ENCODE measurements at regions not wholly inside any gene's neighbourhood (a gene's known extent, or its start where the extent isn't known, plus 50 kb on each side); places are given as distances from the start of the nearest gene placed in this dataset.

DNA sequence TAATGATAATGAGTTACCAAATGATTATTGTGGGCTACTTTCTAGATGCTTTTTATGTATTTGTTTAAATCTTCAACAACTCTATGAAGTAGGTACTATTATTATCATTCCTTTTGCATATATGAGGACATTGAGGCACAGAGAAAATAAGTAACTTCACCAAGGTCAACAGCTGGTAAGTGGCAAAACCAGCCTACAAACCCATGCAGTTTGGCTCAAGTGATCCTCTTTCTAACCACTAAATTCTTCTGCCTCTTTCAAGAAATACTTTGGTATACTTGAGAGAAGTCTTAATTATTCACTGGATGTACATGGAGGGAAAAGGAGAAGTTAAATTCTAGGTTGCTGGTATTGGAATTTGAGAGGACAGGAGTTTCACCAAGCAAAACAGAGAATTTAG lies 495.2 kb upstream of the CADM1 start:
- Histone ChIP-seq H3K9ac (ENCODE audit: insufficient read depth, low read length, poor library complexity, severe bottlenecking) (no peak overlapping the region), H3K27ac (ENCODE audit: low read depth in 1 of 2, low read length in 2 of 2) (no peak overlapping the region), H3K4me3 (replicated peaks in 1 of 3; ENCODE audit: low read depth in 2 of 3, low read length in 3 of 3) (no peak overlapping the region), H4K20me1 (ENCODE audit: insufficient read depth, low read length) (no peaks in the 10 kb centered on the region), H3K4me2 (replicated peaks; ENCODE audit: extremely low read depth, low read length, poor library complexity, severe bottlenecking) (no peak overlapping the region), H3K79me2 (ENCODE audit: insufficient read depth, low read length) (no peaks in the 10 kb centered on the region), H3K4me1 (ENCODE audit: control insufficient read depth in 1 of 2, insufficient read depth in 2 of 2, low read length in 2 of 2) (peaks cover 0 to 5% of the 10 kb centered on the region in 2 donors), H3K9me3 (replicated peaks in 1 of 2; ENCODE audit: control insufficient read depth in 1 of 2, insufficient read depth in 1 of 2, low read length in 2 of 2) (no peaks in the 10 kb centered on the region), H3K36me3 (replicated peaks in 1 of 2; ENCODE audit: control insufficient read depth in 1 of 2, insufficient read depth in 2 of 2, low read length in 2 of 2) (no peaks in the 10 kb centered on the region), H3K27me3 (ENCODE audit: control insufficient read depth in 2 of 2, insufficient read depth in 2 of 2, low read length in 2 of 2) (peaks cover 2% of the 10 kb centered on the region in 2 donors), H2AFZ (ENCODE audit: insufficient read depth, low read depth, low read length, poor library complexity, severe bottlenecking) (no peak overlapping the region)
- no peak overlapping the region for H3K4me3 Mint-ChIP-seq
- no peak overlapping the region for H3K27ac Mint-ChIP-seq
- no peak for DNase-seq
- no peaks in the 10 kb centered on the region for H3K36me3 Mint-ChIP-seq
- no peaks in the 10 kb centered on the region for H3K4me1 Mint-ChIP-seq
- H3K9me3 Mint-ChIP-seq: peaks cover 0 to 5% (median 2%) of the 10 kb centered on the region in 7 donors
- no peak for TF ChIP-seq CTCF (IDR thresholded peaks at IDR 0.05)
- peaks cover 2 to 12% (median 2%) of the 10 kb centered on the region in 3 donors for H3K27me3 Mint-ChIP-seq (ENCODE audit: low read depth in 3 of 3)
- intact Hi-C loops (cut with micrococcal nuclease): no loop called here

GRCh38 chr11:115996808-115997188 lies 492.6 kb upstream of the CADM1 start:
- peaks cover 0 to 5% of the 10 kb centered on the region in 2 donors for H3K4me1 ChIP-seq (ENCODE audit: control insufficient read depth in 1 of 2, insufficient read depth in 2 of 2, low read length in 2 of 2)
- no peaks in the 10 kb centered on the region for H4K20me1 ChIP-seq (ENCODE audit: insufficient read depth, low read length)
- H3K27me3 Mint-ChIP-seq (ENCODE audit: low read depth in 3 of 3): peaks cover 2 to 8% (median 6%) of the 10 kb centered on the region in 3 donors
- no peak overlapping the region for H3K4me3 Mint-ChIP-seq
- no peak overlapping the region for H3K27ac ChIP-seq (ENCODE audit: low read depth in 1 of 2, low read length in 2 of 2)
- H3K9ac ChIP-seq (ENCODE audit: insufficient read depth, low read length, poor library complexity, severe bottlenecking): no peak overlapping the region
- no peaks in the 10 kb centered on the region for H3K36me3 ChIP-seq (replicated peaks in 1 of 2; ENCODE audit: control insufficient read depth in 1 of 2, insufficient read depth in 2 of 2, low read length in 2 of 2)
- H3K4me3 ChIP-seq (replicated peaks in 1 of 3; ENCODE audit: low read depth in 2 of 3, low read length in 3 of 3): no peak overlapping the region
- no peak for TF ChIP-seq CTCF (IDR thresholded peaks at IDR 0.05)
- WGBS (ENCODE audit: insufficient coverage): 24% methylated on average over 3 of the region's 3 CpGs
- no peaks in the 10 kb centered on the region for H3K36me3 Mint-ChIP-seq
- no peaks in the 10 kb centered on the region for H3K9me3 ChIP-seq (replicated peaks in 1 of 2; ENCODE audit: control insufficient read depth in 1 of 2, insufficient read depth in 1 of 2, low read length in 2 of 2)
- H3K9me3 Mint-ChIP-seq: peaks cover 0 to 3% (median 2%) of the 10 kb centered on the region in 7 donors
- peaks cover 0 to 2% of the 10 kb centered on the region in 2 donors for H3K27me3 ChIP-seq (ENCODE audit: control insufficient read depth in 2 of 2, insufficient read depth in 2 of 2, low read length in 2 of 2)
- H3K79me2 ChIP-seq (ENCODE audit: insufficient read depth, low read length): no peaks in the 10 kb centered on the region
- H3K27ac Mint-ChIP-seq: no peak overlapping the region
- no peak overlapping the region for H3K4me2 ChIP-seq (replicated peaks; ENCODE audit: extremely low read depth, low read length, poor library complexity, severe bottlenecking)
- intact Hi-C loops (cut with micrococcal nuclease): no loop called here
- H3K4me1 Mint-ChIP-seq: no peaks in the 10 kb centered on the region
- peak in 2 of 3 donors; percentile 30 to 65 for DNase-seq
- no peak overlapping the region for H2AFZ ChIP-seq (ENCODE audit: insufficient read depth, low read depth, low read length, poor library complexity, severe bottlenecking)

All from CD14-positive monocyte (primary cell).